ENCODE measurements at regions not wholly inside any gene's neighbourhood (a gene's known extent, or its start where the extent isn't known, plus 50 kb on each side); places are given as distances from the start of the nearest gene placed in this dataset.

DNA sequence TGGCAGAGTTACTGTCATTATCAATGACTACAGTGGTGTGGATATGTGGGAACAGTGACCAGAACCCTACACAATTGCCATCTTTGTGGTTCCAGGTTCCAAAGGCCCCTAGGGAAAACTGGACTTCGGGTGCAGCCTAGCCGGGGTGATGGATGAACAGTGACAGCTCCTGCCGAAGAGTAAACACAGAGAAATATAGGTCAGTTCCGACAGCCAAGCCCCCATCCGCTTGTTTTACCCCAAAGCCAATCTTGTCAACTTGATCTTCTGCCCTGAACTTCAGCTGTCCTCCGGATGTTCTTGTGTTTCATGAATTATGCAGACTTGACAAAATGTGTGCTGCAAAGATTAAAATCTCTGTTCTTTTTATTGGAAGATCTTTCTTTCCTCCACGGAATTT, 200.4 kb upstream of the SRRM4 start:
- TF ChIP-seq, protein P1, sequence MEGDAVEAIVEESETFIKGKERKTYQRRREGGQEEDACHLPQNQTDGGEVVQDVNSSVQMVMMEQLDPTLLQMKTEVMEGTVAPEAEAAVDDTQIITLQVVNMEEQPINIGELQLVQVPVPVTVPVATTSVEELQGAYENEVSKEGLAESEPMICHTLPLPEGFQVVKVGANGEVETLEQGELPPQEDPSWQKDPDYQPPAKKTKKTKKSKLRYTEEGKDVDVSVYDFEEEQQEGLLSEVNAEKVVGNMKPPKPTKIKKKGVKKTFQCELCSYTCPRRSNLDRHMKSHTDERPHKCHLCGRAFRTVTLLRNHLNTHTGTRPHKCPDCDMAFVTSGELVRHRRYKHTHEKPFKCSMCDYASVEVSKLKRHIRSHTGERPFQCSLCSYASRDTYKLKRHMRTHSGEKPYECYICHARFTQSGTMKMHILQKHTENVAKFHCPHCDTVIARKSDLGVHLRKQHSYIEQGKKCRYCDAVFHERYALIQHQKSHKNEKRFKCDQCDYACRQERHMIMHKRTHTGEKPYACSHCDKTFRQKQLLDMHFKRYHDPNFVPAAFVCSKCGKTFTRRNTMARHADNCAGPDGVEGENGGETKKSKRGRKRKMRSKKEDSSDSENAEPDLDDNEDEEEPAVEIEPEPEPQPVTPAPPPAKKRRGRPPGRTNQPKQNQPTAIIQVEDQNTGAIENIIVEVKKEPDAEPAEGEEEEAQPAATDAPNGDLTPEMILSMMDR (IDR thresholded peaks at IDR 0.05): no peak
- TF ChIP-seq EP300 (IDR thresholded peaks at IDR 0.05; ENCODE audit: low read depth) (no peak), POLR2A (IDR thresholded peaks at IDR 0.05) (no peak), POLR2AphosphoS5 (IDR thresholded peaks at IDR 0.05) (no peak)
